Thymus (tissue), 11 donors: ENCODE measurements at regions not wholly inside any gene's neighbourhood (a gene's known extent, or its start where the extent isn't known, plus 50 kb on each side); places are given as distances from the start of the nearest gene placed in this dataset.

Source experiments
- DNase-seq, 9 donors: peaks; one replicate each; pipeline ENCODE4 v3.0.0-alpha.2; 2013; ENCODE audit warnings: low spot score in 9 of 9, low read depth in 6 of 9, missing footprints in 1 of 9
- H3K27ac ChIP-seq, 2 donors: one replicate each; pipeline ENCODE4 v1.5.1; 2013; ENCODE audit warnings: control low read depth in 1 of 2, low read depth in 1 of 2, low read length in 1 of 2, mild to moderate bottlenecking in 1 of 2, moderate library complexity in 1 of 2
- H3K27me3 ChIP-seq, 2 donors: one replicate each; pipeline ENCODE4 v1.5.1; 2013; ENCODE audit warnings: low read length in 1 of 2; ENCODE audit not compliant: control insufficient read depth in 2 of 2, insufficient read depth in 1 of 2
- H3K36me3 ChIP-seq, 2 donors: one replicate each; pipeline ENCODE4 v1.5.1; 2013; ENCODE audit warnings: low read length in 1 of 2, mild to moderate bottlenecking in 1 of 2, moderate library complexity in 1 of 2; ENCODE audit not compliant: control insufficient read depth in 2 of 2, insufficient read depth in 2 of 2
- H3K4me1 ChIP-seq, 2 donors: one replicate each; pipeline ENCODE4 v1.5.1; 2013; ENCODE audit warnings: low read length in 2 of 2; ENCODE audit not compliant: control insufficient read depth in 2 of 2, insufficient read depth in 2 of 2
- H3K4me3 ChIP-seq, 2 donors: one replicate each; pipeline ENCODE4 v1.5.1; 2013; ENCODE audit warnings: low read length in 2 of 2, control low read depth in 1 of 2, mild to moderate bottlenecking in 1 of 2
- H3K9me3 ChIP-seq, 2 donors: one replicate each; pipeline ENCODE4 v1.5.1; 2013; ENCODE audit warnings: low read length in 1 of 2, mild to moderate bottlenecking in 1 of 2; ENCODE audit not compliant: control insufficient read depth in 2 of 2, insufficient read depth in 1 of 2
- whole genome bisulfite sequencing: extraction: QIAGEN DNeasy Blood & Tissue Kit; methylation state at CpG from one replicate; pipeline ENCODE4 v1.1.7; 2013; 5-methylcytosine and 5-hydroxymethylcytosine counted together
- donor health status: healthy.

GRCh38 chr12:11593013-11593412 is 56.5 kb upstream of the ETV6 start:
- Histone ChIP-seq H3K27ac (no peak overlapping the region), H3K36me3 (no peaks in the 10 kb centered on the region), H3K4me3 (no peak overlapping the region), H3K4me1 (peaks cover 0 to 6% of the 10 kb centered on the region in 2 donors), H3K27me3 (no peaks in the 10 kb centered on the region), H3K9me3 (peaks cover 0 to 5% of the 10 kb centered on the region in 2 donors)
- WGBS: 92% methylated on average over 1 of the region's 1 CpG
- DNase-seq: no peak

- Histone ChIP-seq H3K4me1 (peaks cover 0 to 6% of the 10 kb centered on the region in 2 donors), H3K36me3 (no peaks in the 10 kb centered on the region), H3K27ac (no peak overlapping the region), H3K27me3 (no peaks in the 10 kb centered on the region), H3K4me3 (no peak overlapping the region), H3K9me3 (peaks cover 0 to 5% of the 10 kb centered on the region in 2 donors)
- DNase-seq: no peak
- 53% methylated on average over 3 of the region's 3 CpGs for WGBS
Observed at GRCh38 chr12:11595080-11595479, 54.4 kb upstream of the ETV6 start.

DNA sequence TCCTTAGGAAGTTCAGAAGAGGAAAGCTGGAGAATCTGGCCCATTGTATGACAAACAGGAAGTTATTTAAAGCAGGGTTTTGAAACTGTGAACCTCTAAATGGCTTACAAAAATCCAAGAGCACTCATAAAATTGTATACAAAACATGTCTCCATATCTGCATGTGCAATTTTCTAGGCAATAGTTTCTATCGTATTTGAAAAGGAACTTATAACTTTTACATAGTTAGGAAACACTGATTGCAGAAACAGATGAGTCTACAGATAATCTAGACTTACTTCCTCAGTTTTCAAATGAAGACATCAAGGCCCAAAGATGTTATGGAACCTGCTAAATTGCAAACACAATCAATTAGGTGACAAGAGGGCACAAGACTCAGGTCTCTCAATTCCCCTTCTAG is 53.3 kb upstream of the ETV6 start:
- no peak for DNase-seq
- no peak overlapping the region for H3K4me3 ChIP-seq
- WGBS: 57% methylated on average over 1 of the region's 1 CpG

GRCh38 chr12:11598900-11599299 is 50.6 kb upstream of the ETV6 start:
- peaks cover 3 to 13% of the 10 kb centered on the region in 2 donors for H3K4me1 ChIP-seq
- WGBS: 96% methylated on average over 7 of the region's 7 CpGs

More for the DNA sequence above, 53.3 kb upstream of the ETV6 start:
- Histone ChIP-seq H3K36me3 (no peaks in the 10 kb centered on the region), H3K27ac (no peak overlapping the region), H3K27me3 (no peaks in the 10 kb centered on the region), H3K4me1 (peaks cover 0 to 9% of the 10 kb centered on the region in 2 donors), H3K9me3 (peaks cover 0 to 5% of the 10 kb centered on the region in 2 donors)

More at GRCh38 chr12:11598900-11599299, 50.6 kb upstream of the ETV6 start:
- Histone ChIP-seq H3K4me3 (no peak overlapping the region), H3K36me3 (no peaks in the 10 kb centered on the region), H3K27ac (no peak overlapping the region), H3K27me3 (no peaks in the 10 kb centered on the region), H3K9me3 (no peaks in the 10 kb centered on the region)
- DNase-seq: no peak
